ENCODE measurements at regions not wholly inside any gene's neighbourhood (a gene's known extent, or its start where the extent isn't known, plus 50 kb on each side); places are given as distances from the start of the nearest gene placed in this dataset.
A peak's percentile ranks its signal among the peaks of the same experiment; 100 is the strongest.
"Not testable (repeated sequence)": the region's sequence is repeated elsewhere in the genome, so short reads cannot be mapped to it uniquely, and the experiment has no call there.

DNA sequence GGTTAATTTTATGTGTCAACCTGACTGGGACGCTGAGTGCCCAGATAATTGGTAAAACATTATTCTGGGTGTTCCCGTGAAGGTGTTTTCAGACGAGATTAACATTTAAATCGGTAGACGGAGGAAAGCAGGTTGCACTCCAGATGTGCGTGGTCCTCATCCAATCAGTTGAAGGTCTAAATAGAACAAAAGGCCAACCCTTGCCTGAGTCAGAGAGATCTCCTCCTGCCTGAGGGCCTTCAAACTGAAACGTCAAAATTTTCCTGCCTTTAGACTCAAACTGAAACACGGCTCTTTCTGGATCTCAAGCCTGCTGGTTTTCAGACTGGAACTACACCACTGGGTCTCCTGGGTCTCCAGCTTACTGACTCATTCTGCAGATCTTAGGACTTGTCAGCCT lies 70.9 kb downstream of the NPIPA5 start:
- not testable (repeated sequence) for DNase-seq

GRCh38 chr16:15305889-15306288 lies 72.2 kb downstream of the NPIPA5 start:
- not testable (repeated sequence) for DNase-seq

GRCh38 chr16:15303667-15304324 lies 74.3 kb downstream of the NPIPA5 start:
- DNase-seq = not testable (repeated sequence)

GRCh38 chr16:15297104-15297503 lies 81.0 kb downstream of the NPIPA5 start:
- not testable (repeated sequence) for DNase-seq

- DNase-seq = not testable (repeated sequence)
Observed at GRCh38 chr16:15274796-15275195, 103.3 kb downstream of the NPIPA5 start.

- not testable (repeated sequence) for DNase-seq
Observed at GRCh38 chr16:15273964-15274363, 104.1 kb downstream of the NPIPA5 start.

GRCh38 chr16:15266941-15267340 lies 111.2 kb downstream of the NPIPA5 start:
- DNase-seq = not testable (repeated sequence)

- not testable (repeated sequence) for DNase-seq
Observed at GRCh38 chr16:15262212-15262611, 115.9 kb downstream of the NPIPA5 start.

DNA sequence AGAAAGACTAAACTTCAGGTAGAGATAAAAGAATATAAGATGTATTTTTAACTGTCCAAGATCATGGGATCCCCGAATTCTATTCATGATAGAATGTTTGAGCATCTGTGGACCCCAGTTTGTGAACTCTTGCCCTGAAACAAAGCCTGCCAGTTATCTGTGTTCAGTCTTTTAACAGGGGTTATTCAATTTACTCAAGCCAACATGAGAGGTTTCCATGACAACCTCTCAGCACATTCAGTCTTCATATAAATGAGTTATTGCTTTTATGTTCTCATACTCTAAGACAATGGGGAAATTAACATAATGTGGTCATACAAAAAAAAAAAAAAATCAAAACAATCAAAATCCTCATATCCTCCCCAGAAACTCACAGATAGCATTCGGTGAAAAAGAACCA lies 130.1 kb downstream of the NPIPA5 start:
- DNase-seq = not testable (repeated sequence)

DNA sequence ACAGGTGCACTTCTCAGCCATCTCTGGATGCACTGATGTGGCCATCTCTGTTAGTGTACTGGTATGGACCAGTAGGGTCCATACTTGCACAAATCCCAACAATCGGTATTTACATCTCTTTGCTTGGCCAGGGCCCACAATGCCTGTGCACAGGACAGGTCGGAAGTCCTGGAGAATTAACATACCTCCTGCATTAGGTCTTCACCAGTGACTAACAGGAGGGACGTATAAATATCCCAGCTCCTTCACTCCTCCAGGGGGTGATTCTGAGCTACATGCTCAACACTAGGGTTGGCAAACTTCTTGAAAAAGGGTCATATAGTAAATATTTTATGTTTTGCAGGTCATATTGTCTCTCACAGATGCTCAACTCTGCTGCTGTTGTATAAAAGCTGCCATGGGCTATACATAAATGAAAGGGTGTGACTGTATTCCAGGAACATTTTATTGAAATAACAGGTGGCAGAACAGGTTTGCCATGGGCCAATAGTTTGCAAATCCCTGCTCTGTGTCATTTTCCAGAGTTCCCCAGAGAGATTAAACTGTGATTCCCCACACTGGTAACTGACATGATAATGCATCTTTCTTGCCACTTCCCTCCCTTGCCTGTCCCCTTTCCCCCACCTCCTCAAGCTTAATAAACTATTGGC lies 141.3 kb downstream of the NPIPA5 start:
- not testable (repeated sequence) for DNase-seq

DNA sequence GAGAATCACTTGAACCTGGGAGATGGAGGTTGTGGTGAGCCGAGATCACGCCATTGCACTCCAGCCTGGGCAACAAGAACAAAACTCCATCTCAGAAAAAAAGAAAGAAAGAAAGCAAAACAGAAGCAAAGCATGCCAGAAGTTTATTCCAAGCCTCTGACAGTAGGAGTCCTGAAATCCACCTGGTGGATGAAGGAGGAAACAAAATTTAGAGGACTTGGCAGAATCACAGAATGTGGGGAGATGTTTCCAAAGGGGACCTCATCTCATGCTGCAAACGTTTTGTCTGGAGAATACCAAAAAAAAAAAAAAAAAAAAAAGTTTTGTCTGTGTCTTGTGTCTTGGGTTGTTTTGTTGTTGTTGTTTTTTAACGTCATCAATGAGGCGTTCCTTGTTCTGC lies 141.1 kb upstream of the RRN3 start:
- DNase-seq = not testable (repeated sequence)

DNA sequence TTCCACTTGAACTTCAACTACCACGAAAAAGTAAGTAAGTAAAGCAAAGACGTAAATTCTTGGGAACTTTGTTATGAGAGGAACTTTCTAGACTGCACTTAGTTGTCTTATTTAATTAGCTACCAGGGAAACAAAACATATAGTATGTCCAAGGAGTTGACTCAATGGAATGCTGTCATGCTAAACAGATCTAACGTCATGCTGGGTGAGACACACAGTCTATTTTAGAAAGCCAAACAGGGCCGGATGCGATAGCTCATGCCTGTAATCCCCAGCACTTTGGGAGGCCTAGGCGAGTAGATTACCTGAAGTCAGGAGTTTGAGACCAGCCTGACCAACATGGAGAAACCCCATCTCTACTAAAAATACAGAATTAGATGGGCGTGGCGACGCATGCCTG lies 140.6 kb upstream of the RRN3 start:
- DNase-seq = not testable (repeated sequence)

DNA sequence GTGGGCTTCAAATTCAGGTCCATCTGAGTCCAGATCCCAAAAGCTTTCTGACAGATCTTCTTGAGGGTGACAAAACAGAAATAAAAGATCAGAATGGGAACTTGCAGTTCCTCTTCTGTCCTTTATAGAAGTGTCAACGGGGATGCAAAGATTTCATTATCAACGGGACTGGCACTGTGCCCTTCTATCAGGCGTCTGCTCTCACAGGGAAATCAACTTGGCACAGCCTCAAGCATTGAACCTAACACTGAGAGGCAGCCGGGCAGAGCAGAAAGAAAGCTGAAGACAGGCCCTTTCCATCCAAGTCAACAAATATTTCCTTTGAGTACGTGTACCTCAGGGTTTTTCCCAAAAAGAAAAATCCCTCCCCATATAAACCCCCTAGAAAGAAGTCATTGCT lies 136.4 kb upstream of the RRN3 start:
- DNase-seq = not testable (repeated sequence)

- DNase-seq = not testable (repeated sequence)
Observed at GRCh38 chr16:15229661-15230060, 135.6 kb upstream of the RRN3 start.

GRCh38 chr16:15224651-15225050 lies 130.6 kb upstream of the RRN3 start:
- DNase-seq = not testable (repeated sequence)

DNA sequence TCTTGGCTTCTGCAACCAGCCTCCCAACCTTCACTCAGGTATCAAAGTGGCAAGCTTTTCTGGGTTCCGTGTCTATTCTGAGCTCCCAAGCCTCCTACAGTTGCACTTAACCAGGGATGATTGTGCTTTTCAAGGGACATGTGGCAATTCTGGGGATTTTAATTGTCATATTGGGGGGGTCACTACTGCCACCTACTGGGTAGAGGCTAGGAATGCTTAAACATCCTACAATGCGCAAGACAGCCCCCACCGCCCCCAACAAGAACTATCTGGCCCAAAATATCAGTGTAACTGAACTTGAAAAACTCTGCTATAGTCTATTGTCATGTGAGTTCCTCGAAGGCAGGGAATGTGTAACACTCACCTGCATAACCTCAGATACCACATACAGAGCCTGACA lies 129.3 kb upstream of the RRN3 start:
- not testable (repeated sequence) for DNase-seq

DNA sequence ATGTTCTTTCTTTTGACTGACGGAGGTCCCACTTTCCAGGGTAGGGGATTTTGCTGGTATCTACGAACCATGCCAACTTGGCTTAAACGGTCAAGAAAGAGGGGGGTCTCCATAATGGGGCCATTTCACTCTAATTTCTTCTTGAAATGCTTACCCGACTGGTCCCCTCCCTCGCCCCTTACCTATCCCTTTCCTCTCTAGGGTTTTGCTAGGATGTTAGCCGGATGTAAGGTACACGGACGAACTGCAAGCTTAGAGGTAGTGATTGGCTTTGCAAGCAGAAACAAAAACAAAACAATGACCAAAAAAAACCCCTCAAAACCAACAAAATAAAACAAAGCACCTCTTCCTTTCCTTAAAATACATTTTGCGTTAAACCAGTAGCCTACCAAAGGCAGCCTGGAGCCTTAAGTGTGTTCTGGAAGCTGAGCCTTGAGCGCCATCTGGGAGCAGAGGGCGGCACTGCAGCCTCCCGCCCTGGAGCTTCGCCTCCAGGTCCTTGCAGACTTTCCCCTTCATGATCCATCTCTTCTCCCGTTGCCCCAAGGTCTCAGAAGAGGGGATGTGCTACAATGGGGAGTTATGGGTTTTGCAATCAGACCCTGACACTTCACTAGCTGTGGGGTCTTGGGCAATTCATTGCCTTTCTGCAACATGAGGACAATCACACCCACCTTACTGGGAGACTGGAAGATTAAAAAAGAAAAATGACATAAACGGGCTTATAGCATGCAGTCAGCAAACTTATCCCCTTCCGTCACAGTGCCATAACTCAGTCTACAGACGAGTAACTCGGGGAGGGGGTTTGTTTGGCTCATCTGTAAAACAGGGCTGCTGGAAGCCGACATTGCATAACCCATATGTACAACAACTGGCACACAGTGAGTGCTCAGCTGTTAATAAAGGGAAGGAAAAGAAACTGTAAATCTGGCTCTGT lies 125.9 kb upstream of the RRN3 start:
- DNase-seq = peak; percentile 1 to 18 (median 3)

- DNase-seq = not testable (repeated sequence)
Observed at GRCh38 chr16:15218856-15219500, 124.9 kb upstream of the RRN3 start.

- not testable (repeated sequence) for DNase-seq
Observed at GRCh38 chr16:15207202-15207981, 113.3 kb upstream of the RRN3 start.

GRCh38 chr16:15206439-15206838 lies 112.4 kb upstream of the RRN3 start:
- DNase-seq = not testable (repeated sequence)

- DNase-seq = not testable (repeated sequence)
Observed at GRCh38 chr16:15205939-15206338, 111.9 kb upstream of the RRN3 start.

DNA sequence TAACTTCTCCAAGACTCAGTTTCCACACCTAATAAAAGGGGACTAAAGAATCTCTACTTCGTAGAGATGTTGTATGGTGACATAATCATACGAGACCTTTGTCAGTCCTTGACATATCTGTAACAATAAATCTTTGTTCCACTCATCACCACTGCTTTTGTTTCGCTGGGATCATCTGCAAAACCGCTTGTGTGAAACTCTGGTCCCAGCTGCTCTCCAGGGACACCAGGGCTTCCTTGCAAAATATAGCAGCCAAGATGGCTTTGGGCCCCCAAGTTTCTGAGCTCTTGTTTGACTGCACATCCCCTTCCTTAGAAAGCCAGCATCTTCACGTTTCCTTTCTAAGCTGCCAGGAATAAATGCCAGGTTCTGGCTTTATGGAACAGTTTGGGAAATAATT lies 110.5 kb upstream of the RRN3 start:
- DNase-seq = not testable (repeated sequence)

Data from suppressor macrophage treated with lipopolysaccharide for 1 hour (primary cell).